LNCaP clone FGC (cell line): ENCODE measurements at regions not wholly inside any gene's neighbourhood (a gene's known extent, or its start where the extent isn't known, plus 50 kb on each side); places are given as distances from the start of the nearest gene placed in this dataset.

Experiments
- DNase-seq: peaks from one replicate; pipeline ENCODE4 v3.0.0-alpha.2; 2011; ENCODE audit warnings: low read depth
- H3K4me3 ChIP-seq: 2 replicates; pipeline ENCODE4 v1.5.1; 2011; ENCODE audit warnings: mild to moderate bottlenecking, low read depth, low read length, control low read depth
- TF ChIP-seq, protein P1 (sequence below): IDR thresholded peaks from 2 replicates; pipeline ENCODE4 v1.5.1; 2012; ENCODE audit warnings: mild to moderate bottlenecking; ENCODE audit not compliant: control insufficient read depth, insufficient read depth; ENCODE audit errors: extremely low read depth

DNA sequence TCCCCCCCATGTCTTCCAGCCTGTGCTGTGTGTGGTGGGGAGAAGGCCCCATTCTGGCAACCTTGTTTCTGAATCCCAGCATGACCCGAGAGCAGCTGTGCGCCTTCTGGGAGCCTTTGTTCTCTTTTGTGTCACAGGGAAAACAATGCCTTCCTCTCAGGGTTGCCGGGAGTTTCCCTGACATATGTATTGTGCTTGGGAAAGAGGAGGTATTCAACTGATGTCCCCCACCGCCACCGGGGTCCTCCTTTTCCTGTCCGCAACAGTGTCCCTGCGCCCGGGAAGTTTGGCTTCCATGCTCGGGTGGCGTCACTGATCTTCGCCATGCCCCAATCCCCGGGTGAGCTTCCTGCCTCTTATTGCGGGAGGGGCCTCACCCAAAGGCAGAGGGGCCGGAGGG lies 77.5 kb upstream of the ASB18 start:
- TF ChIP-seq, protein P1, sequence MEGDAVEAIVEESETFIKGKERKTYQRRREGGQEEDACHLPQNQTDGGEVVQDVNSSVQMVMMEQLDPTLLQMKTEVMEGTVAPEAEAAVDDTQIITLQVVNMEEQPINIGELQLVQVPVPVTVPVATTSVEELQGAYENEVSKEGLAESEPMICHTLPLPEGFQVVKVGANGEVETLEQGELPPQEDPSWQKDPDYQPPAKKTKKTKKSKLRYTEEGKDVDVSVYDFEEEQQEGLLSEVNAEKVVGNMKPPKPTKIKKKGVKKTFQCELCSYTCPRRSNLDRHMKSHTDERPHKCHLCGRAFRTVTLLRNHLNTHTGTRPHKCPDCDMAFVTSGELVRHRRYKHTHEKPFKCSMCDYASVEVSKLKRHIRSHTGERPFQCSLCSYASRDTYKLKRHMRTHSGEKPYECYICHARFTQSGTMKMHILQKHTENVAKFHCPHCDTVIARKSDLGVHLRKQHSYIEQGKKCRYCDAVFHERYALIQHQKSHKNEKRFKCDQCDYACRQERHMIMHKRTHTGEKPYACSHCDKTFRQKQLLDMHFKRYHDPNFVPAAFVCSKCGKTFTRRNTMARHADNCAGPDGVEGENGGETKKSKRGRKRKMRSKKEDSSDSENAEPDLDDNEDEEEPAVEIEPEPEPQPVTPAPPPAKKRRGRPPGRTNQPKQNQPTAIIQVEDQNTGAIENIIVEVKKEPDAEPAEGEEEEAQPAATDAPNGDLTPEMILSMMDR: no peak
- DNase-seq: no peak
- H3K4me3 ChIP-seq: no peak overlapping the region

DNA sequence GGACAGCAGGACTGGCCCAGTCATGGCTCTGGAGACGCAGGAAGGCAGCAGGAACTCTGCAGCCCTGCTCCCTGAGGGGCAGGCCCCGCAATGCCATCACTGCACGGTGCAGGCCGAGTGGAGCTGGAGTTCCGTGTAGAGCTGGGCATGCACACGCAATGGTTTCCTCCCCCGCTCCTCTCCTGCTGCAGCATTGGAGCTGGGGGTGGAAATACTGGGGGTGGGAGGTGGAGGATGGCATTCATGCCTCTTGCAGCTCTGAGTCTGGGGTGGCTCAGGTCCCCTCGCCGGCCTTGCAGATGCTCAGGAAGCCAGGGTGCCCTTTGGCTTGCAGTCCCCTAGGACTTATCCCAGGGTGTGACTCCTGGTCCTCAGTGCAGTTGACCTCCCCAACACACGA lies 78.3 kb upstream of the ASB18 start:
- H3K4me3 ChIP-seq: no peak overlapping the region
- no peak for DNase-seq
- TF ChIP-seq, protein P1: no peak

DNA sequence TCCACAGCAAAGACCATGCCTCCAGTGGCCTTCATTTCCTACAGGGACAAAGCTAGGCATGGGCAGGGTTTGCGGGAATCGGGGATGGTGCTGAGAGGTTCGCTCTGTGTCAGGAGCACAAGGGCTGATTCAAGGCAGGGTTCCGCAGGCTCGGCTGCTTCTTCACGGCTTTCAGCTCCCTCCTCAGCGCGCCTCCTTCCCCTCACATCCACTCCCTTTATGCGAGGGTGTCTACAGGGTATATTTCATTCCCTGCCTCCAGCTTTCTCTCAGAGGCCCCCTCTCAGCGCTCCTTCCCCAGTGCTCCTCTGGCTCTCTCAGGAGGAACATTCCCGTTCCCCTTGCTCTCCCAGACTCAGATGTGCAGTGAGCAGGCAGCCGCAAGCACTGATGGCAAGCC lies 78.7 kb upstream of the ASB18 start:
- no peak for DNase-seq
- H3K4me3 ChIP-seq: no peak overlapping the region
- TF ChIP-seq, protein P1: no peak

DNA sequence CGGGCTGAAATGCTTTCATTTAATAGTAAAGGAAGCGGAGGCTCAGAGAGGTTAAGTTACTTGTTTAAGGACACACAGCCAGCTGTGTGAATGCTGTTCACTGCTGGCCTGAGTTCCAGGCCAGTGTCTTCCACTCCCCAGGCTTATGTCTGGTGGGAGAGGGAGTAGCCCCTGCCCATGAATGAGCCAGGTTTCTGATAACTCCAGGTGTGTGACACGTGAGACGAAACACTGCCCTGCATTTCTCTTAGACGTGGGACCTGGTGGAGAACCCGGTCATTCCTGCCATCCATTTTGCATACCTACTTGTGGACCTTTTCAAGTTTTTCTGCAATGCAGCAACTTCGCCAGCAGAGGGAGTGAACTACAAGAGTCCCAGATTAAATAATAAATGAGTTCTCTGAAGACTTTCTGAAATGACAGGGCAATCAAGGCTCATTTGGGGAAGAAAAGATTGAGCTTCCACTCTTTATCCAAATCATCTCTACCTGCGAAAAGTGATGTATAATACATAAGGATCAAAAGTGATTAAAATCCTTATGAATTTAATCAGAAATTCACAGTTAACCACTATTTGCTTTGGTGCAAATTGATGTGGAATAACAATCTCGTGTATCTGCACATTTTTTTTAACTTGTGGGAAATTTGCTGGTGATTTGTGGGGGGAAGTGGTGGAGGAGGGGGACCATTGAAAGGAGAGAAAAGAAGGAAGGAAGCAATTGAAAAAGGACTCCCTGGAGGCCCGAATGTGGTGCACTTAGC lies 79.4 kb upstream of the ASB18 start:
- no peak overlapping the region for H3K4me3 ChIP-seq
- TF ChIP-seq, protein P1: peak; percentile 68
- DNase-seq: peak; percentile 60

DNA sequence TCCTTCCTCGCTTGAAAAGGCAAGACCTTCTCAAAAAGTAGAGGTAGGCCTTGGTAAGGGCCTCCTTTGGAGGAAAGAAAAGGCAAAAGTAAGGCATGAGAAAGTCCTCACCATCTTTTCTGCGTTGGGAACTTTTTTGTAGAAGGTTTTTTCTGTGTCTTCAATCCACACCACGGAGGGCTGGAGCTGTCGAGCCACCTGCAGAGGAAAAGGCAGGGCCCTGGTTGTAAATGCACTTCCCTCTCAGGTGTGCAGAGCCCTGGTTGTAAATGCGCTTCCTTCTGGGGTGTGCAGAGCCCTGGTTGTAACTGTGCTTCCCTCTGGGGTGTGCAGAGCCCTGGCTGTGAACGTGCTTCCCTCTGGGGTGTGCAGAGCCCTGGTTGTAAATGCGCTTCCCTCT lies 80.2 kb upstream of the ASB18 start:
- TF ChIP-seq, protein P1: no peak
- no peak overlapping the region for H3K4me3 ChIP-seq
- DNase-seq: no peak

DNA sequence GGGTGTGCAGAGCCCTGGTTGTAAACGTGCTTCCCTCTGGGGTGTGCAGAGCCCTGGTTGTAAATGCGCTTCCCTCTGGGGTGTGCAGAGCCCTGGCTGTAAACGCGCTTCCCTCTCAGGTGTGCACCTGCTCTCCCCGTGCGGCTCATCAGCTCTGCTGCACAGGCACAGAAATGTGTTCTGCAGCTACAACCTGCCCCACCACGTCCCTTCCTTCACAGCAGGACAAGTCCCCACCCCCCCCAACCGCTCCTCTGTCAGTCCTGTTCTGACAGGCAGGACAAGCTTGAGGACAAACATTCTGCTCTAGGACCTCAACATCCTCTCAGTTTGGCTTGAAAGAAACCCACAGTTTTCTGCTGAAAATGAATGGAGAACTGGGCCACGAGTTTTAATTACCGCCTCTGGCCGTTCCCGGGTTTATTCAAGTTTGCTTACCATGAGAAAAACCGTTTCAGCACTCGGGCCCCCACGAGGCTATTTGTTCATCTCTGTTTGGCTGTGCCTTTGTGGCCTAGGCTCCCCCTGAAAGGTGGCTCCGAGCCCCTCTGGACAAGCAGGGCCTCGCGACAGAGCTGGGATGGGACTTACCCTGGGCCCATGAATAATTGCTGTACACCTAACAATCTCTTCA lies 81.0 kb upstream of the ASB18 start:
- TF ChIP-seq, protein P1: no peak
- H3K4me3 ChIP-seq: no peak overlapping the region
- no peak for DNase-seq
